GM10248 (cell line): ENCODE measurements at regions not wholly inside any gene's neighbourhood (a gene's known extent, or its start where the extent isn't known, plus 50 kb on each side); places are given as distances from the start of the nearest gene placed in this dataset.

Experiments used
- CTCF ChIA-PET: fragments of 300-600 bp; sonication (Branson Sonifier 250); formaldehyde crosslinking; extraction: SDS; loops from one replicate; lab custom pipeline; 2021; ENCODE audit warnings: antibody characterized with exemption; lab: Yijun Ruan, JAX
- POLR2A ChIA-PET: fragments of 350-650 bp; sonication (Branson Sonifier 250); formaldehyde crosslinking; extraction: SDS; loops from one replicate; lab custom pipeline; 2020; ENCODE audit warnings: antibody characterized with exemption; lab: Yijun Ruan, JAX
- DNase-seq: peaks from one replicate; pipeline ENCODE4 v3.0.0; 2012; ENCODE audit errors: extremely low spot score
- CTCF ChIP-seq: IDR thresholded peaks from 2 replicates; pipeline ENCODE4 v1.5.1; 2012; ENCODE audit warnings: mild to moderate bottlenecking, low read depth; ENCODE audit errors: extremely low read depth, missing control alignments, control extremely low read depth

- no peak for DNase-seq
- POLR2A ChIA-PET, result no interaction called here
- CTCF ChIA-PET, result no interaction called here
- TF ChIP-seq CTCF, result no peak
Observed at GRCh38 chr2:66827851-66828250, 392.9 kb downstream of the MEIS1 start.

GRCh38 chr2:66828876-66829275 is 394.0 kb downstream of the MEIS1 start:
- ChIA-PET POLR2A (no interaction called here), CTCF (no interaction called here)
- no peak for TF ChIP-seq CTCF
- DNase-seq, result no peak

- CTCF ChIA-PET, result no interaction called here
- TF ChIP-seq CTCF, result no peak
- DNase-seq, result no peak
- POLR2A ChIA-PET, result no interaction called here
Observed at GRCh38 chr2:66830881-66831280, 396.0 kb downstream of the MEIS1 start.

- no peak for TF ChIP-seq CTCF
- DNase-seq, result no peak
- ChIA-PET POLR2A (no interaction called here), CTCF (interaction anchor here (1.2 kb wide), 1 partner anchor 10 kb away, joined by 5 read pairs; no protein-coding TSS in a partner anchor)
Observed at GRCh38 chr2:66832646-66833435, 397.9 kb downstream of the MEIS1 start.

- TF ChIP-seq CTCF, result no peak
- DNase-seq, result no peak
- ChIA-PET POLR2A (no interaction called here), CTCF (interaction anchor here (1.2 kb wide), 1 partner anchor 10 kb away, joined by 3 read pairs; no protein-coding TSS in a partner anchor)
Observed at GRCh38 chr2:66834859-66835258, 399.9 kb downstream of the MEIS1 start.

GRCh38 chr2:66836851-66837250 is 401.9 kb downstream of the MEIS1 start:
- DNase-seq, result no peak
- ChIA-PET CTCF (no interaction called here), POLR2A (no interaction called here)
- TF ChIP-seq CTCF, result no peak
